ENCODE measurements at regions not wholly inside any gene's neighbourhood (a gene's known extent, or its start where the extent isn't known, plus 50 kb on each side); places are given as distances from the start of the nearest gene placed in this dataset.

DNA sequence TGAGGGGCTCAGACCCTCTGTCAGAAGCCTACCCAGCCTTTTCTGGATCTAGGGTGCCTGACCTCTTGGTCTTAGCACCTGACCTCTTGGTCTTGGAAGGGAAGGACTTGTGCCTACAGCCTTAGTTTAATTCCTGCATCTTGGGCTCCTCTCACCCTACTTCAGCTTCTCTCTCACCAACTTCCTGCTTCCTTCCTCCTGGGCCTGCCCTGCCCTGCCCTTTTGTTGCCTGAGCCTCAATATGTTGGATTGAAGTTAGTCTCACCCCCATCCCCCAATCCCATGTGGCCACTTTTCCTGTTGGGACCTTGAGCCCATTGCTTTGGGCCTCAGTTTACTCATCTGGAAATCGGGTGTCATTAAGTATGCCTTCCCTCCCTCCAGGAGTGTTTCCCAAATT, 206.2 kb upstream of the SKOR2 start:
- DNase-seq (ENCODE audit: low read depth): no peak
- TF ChIP-seq CTCF (conservative IDR thresholded peaks at IDR 0.05; ENCODE audit: low read depth, low read length): no peak
- H3K4me3 ChIP-seq (ENCODE audit: low read length): no peak overlapping the region

DNA sequence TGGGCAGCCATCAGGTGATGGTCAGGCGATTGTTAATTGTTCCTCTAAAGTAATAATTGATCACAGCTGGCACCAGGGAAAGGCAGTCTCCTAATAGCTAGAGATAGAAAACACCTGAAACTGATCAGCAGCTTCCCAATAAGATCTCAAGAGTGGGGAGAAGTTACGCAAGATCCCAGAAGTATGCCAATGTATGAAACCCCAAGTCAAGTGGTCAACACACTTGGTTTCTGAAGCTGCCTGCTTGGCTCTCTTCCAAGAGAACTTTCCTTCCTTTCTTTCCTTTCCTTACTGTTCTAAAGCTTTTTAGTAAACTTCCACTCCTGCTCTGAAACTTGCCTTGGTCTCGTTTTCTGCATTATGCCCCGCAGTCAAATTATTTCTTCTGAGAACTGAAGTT, 201.6 kb upstream of the SKOR2 start:
- H3K4me3 ChIP-seq (ENCODE audit: low read length): no peak overlapping the region
- TF ChIP-seq CTCF (conservative IDR thresholded peaks at IDR 0.05; ENCODE audit: low read depth, low read length): no peak
- DNase-seq (ENCODE audit: low read depth): no peak

GRCh38 chr18:47448956-47449355, 197.5 kb upstream of the SKOR2 start:
- no peak overlapping the region for H3K4me3 ChIP-seq (ENCODE audit: low read length)
- no peak for DNase-seq (ENCODE audit: low read depth)
- TF ChIP-seq CTCF (conservative IDR thresholded peaks at IDR 0.05; ENCODE audit: low read depth, low read length): no peak

DNA sequence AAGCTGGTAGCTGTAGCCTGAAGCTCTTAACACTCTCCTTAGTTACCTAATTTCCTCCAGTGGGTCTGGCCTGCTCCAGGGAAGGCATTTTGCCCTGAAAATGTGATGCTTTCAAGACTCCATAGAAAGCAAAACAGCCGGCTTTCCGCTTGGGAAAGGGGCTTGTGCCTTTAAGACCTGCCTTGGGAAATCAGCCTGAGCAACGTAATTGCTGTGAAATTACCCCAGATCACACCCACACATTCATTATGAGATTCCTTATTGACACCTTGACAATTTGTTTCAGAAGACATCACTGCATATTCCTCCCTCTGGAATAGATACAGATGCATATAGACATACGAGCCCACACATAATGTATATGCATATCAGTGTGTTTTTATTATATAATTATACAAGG, 190.5 kb upstream of the SKOR2 start:
- DNase-seq (ENCODE audit: low read depth): no peak
- no peak overlapping the region for H3K4me3 ChIP-seq (ENCODE audit: low read length)
- TF ChIP-seq CTCF (conservative IDR thresholded peaks at IDR 0.05; ENCODE audit: low read depth, low read length): no peak

- TF ChIP-seq CTCF (conservative IDR thresholded peaks at IDR 0.05; ENCODE audit: low read depth, low read length): no peak
- DNase-seq (ENCODE audit: low read depth): no peak
- no peak overlapping the region for H3K4me3 ChIP-seq (ENCODE audit: low read length)
Observed at GRCh38 chr18:47438001-47438400, 186.5 kb upstream of the SKOR2 start.

DNA sequence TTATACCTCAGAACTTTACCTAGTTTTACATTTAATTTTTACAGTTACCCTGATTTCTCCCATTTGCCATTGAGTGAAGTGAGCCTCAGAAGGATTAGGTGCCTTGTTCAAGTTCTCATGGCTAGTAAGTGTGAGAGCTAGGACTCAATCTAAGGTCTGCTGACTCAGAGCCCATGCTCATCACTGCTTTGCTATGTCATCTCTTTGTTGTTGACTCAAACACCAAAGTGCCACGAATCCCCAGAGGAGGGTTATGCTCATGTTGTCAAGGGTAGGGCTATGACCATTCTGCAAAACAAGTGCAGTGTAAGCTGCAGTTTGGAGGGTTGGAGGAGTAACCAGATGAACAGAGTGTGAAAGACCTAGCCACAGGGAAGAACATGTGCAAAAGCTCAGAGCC, 185.4 kb upstream of the SKOR2 start:
- no peak for DNase-seq (ENCODE audit: low read depth)
- no peak for TF ChIP-seq CTCF (conservative IDR thresholded peaks at IDR 0.05; ENCODE audit: low read depth, low read length)
- H3K4me3 ChIP-seq (ENCODE audit: low read length): no peak overlapping the region

DNA sequence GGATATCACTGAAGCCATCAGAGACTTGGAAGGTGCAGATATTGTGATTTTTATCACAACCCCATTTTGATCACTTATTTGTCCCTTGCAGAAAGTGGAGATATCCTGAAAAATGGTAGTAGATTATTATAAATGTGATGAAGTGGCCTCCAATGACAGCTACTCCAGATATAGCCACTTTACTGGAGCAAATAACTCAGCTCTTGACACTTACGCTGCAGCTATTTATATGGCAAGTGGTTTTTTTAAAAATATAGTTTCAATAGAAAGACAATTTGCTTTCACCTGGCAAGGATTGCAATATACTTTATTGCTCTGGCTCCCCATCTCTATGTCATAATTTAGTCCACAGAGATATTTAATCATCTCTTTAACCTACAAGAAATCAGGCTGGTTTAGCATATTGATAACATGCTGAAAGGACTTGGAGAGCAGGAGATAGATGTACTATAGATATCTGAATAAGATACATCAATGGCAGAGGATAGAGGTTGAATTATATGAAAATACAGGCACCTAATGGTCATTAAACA, 182.8 kb upstream of the SKOR2 start:
- TF ChIP-seq CTCF (conservative IDR thresholded peaks at IDR 0.05; ENCODE audit: low read depth, low read length): no peak
- no peak overlapping the region for H3K4me3 ChIP-seq (ENCODE audit: low read length)
- DNase-seq (ENCODE audit: low read depth): no peak

Measured in retinal pigment epithelial cell (primary cell).